ENCODE measurements at regions not wholly inside any gene's neighbourhood (a gene's known extent, or its start where the extent isn't known, plus 50 kb on each side); places are given as distances from the start of the nearest gene placed in this dataset.

GRCh38 chr5:100423330-100423729 is 111.8 kb upstream of the FAM174A start:
- TF ChIP-seq POLR2A (IDR thresholded peaks at IDR 0.05; ENCODE audit: low read length) (no peak), GATA1 (IDR thresholded peaks at IDR 0.05; ENCODE audit: low read depth, low read length) (no peak)

Measured in erythroblast (primary cell).